ENCODE measurements at regions not wholly inside any gene's neighbourhood (a gene's known extent, or its start where the extent isn't known, plus 50 kb on each side); places are given as distances from the start of the nearest gene placed in this dataset.
A peak's percentile ranks its signal among the peaks of the same experiment; 100 is the strongest.
"Not testable (repeated sequence)": the region's sequence is repeated elsewhere in the genome, so short reads cannot be mapped to it uniquely, and the experiment has no call there.

DNA sequence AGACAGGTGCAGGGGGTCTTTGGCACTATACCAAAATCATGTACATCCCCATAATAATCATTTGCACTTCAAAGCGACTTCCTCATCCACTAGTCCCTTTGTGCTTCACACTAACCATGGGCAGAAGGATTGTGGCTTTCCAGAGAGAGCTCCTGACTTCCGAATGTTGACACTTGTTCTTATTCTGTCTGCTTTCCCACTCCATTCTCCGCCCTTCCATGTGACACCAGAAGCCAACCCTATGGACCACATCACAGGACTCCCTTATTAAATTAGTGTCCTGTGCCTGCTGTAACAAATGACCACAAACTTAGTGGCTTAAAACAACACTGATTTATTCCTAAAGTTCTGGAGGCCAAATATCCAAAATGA is 91.6 kb downstream of the CMC2 start:
- no peak for DNase-seq (ENCODE audit: low read depth)

DNA sequence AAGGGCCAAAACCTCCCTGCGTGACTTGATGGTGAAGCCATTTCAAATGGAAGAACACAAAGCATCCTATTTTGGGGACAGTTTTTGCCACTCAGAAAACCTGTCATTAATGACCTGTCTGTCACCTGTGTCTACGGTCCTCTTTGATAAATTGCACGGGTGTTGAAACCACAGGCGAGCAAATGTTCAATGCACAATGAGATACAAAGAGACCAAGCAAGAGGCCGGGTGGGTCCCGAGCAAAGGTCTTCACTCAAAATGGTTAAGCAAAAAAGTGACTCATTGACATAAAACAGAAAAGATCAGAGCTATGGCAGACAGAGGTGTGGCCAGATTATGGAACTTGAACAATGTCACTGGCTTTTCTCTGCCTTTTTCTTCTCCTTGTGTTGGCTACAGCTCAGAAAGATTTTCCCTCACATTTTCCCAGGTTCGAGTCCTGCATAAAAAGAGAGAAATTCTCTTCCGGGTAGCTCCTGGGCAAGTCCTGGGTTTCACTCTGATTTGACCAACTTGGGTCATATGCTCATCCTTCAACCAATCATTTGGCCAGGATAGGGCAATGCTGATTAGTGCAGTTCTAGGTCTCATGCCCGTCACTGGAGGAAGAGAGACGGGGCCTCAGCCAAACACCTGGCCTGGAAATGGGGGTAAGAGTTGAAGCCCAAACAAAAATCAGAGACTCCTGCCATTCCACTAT is 92.2 kb downstream of the CMC2 start:
- no peak for DNase-seq (ENCODE audit: low read depth)

DNA sequence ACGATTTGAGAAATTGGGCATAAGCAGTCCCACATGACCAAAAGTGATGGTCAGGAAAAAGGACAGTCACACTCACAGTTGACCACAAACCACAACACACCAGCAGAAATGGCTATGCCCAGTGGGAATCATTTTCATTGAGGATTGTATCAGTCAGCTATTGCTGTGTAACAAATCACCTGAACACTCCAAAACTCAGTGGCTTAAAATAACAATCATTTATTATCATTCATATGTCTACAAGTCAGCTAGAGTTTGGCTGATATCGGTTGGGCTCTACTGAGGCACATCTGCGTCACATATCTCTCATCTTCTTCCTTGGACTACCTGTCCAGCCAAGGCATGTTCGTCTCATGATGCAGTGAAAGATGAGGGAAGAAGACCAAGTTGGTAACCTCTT is 93.3 kb downstream of the CMC2 start:
- DNase-seq (ENCODE audit: low read depth) = no peak

DNA sequence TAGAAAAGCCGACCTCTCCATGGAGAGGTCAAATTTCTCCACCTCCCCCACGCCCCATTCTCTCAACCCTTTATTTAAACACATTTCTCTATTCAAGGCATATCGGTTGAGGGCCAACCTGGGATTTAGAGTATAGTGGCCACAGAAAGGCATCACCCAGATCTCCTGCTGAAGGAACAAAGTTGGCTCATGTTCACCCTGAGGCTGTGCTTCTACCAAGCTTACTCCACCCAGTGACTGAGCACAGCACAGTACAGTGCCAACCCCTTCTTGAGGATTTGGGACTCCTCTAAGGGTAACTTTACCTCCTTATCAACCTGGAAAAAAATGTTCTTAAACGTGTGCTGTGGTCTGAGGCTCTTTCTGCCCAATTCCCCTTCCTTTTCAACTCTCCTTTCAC is 94.0 kb downstream of the CMC2 start:
- DNase-seq (ENCODE audit: low read depth) = no peak

DNA sequence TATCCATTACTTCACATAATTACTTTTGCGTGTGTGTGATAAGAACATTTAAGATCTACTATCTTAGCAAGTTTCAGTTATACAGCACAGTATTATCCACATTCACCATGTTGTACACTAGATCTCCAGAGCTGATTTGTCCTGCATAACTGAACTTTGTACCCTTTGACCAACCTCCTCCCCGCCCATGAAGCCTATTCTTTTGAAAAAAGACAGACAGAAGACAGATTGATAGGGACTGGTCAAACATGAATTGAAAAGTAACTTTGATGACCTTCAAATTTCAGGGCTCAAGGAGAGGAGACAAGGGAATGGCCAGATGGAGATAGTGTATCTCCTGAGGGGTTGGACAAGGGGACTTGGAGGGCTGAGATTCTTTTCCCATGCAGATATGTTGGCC is 96.3 kb downstream of the CMC2 start:
- DNase-seq (ENCODE audit: low read depth) = no peak

DNA sequence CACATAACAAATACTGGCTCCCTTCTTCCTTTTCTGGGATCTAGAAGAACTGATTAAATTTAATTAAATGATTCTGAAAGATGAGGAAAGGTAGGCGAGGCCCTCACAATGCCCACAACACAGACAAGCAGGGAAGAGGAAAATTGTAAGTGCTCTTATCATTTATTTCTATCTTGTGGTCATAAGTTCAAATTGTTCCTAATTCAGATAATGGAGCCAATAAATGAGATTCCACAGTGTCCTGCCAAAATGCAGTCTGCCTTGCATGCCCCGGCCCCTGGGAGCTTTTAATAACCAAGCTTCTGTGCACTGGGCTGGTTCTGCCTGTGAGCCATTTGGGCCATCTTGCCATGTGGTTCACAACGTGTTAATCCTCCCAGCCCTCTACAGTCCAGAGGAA is 97.0 kb downstream of the CMC2 start:
- no peak for DNase-seq (ENCODE audit: low read depth)

DNA sequence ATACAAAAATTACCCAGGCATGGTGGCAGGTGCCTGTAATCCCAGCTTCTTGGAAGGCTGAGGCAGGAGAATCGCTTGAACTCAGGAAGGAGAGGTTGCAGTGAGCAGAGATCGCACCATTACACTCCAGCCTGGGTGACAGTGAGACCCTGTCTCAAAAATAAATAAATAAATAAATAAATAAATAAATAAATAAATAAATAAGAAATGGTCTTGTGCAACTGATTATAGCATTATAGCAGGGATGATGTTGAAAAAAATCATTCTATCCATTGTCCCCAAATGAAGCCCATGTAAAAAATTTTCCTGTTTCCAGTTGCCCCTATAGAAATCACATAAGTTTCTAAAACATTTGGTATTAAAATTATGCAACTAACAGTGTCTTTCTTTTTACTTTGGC is 100.5 kb downstream of the CMC2 start:
- not testable (repeated sequence) for DNase-seq (ENCODE audit: low read depth)

DNA sequence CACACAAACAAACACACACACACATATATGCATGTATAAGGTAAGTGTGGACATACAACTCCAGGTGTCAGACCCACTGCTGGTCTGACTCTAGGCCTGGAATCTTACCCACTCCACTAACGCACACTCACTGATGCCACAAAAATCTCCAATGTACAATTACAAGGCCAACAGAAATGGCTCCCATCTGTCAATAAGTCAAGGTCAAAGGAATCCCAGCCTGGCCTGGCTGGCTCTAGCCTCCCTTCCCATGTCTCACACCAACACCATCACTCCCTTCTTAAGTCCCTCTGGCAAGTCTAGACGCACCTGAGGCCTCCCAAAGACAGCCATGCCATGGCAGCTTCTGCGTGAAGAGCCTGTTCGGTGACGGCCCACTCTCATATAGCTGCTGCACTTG is 99.2 kb upstream of the CDYL2 start:
- DNase-seq (ENCODE audit: low read depth) = no peak

DNA sequence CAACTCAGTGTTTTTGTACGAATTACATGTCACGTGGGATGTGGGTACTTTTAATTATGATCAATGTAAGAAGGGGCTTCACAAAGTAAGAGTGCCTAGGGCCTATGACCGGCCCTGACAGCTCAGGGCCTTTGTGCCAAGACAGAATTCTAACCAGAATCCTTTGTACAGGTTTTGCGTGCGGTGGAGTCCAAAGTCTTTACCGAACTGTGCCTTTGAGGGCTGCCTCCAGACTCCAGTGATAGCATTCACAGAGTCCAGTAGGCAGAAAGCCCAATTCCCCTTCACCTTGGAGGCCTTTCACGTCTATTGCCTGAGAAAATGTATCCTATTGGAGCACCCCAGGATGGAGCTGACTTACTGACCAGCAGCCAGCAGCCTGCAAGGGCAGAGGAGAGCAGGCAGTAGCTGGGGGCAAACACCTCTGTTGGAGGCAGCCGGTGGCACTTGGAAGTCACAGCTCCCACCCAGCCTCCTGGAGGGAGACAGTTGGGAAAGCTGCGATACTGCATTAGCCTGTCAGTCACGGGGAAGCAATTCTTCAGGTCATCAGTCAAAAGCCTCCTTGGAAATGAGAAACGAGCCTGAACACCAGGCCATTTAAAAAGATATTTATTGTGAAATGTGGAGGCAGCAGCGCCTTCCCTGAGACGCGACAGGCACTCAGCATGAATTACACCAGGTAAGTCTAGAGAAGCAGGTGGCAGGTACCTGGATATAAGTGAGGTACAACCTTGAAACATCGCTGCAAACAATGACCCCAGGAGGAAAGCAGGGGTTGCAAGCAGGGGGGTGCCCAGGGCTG is 98.1 kb upstream of the CDYL2 start:
- DNase-seq (ENCODE audit: low read depth) = no peak

DNA sequence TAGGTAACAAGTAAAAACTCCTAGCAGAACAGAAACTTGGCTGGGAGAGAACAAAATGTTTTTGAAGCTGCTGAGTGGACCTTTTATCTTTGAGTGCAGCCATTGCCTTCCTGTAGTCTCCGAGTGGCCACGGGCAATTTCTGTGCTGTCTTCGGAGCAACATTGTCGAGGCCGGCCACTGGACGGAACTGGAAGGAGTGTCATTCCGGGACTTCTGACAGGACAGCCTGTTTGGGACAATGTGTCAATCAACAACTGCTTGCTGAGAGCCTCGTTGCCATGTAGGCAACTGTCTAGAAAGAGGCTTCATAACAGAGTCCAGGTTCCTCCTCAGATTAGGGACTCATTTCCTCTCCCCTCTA is 96.2 kb upstream of the CDYL2 start:
- no peak for DNase-seq (ENCODE audit: low read depth)

DNA sequence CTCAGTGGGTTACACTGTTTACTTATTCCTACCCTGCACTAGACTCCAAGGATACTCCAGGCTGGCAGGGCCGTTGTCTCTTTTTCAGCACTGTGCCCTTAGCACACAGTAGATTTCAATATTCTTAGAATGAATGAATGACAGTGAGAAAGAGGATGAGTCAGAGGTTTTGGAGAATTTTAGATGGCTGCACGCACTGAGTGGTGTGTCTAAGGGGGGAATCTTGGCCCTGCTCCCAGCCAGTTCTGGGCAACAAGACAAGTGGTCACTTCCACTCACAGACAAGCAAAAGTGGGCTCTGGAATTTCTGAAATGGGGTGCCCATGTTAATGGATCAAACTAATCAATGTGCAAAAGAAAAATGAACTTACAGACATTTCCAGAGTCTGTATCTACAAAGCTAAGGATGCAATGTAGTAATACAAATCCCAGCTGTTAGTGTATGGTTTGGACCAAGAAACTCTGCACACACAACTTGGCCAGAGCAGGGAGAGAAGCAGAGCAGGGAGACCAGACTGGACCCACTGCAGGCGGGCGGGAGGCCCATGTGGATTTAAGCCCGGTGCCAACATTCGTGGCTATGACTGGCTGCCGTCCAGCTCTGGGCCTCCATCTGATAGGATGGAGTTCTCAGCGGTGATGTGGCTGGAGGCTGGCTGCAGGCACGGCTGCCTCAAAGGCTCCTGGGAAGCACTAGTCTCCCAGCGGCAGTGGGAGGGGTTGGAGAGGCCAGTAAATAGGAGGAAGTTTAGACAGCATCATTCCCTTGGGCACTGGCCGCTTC is 95.6 kb upstream of the CDYL2 start:
- peak; percentile 59 for DNase-seq (ENCODE audit: low read depth)

DNA sequence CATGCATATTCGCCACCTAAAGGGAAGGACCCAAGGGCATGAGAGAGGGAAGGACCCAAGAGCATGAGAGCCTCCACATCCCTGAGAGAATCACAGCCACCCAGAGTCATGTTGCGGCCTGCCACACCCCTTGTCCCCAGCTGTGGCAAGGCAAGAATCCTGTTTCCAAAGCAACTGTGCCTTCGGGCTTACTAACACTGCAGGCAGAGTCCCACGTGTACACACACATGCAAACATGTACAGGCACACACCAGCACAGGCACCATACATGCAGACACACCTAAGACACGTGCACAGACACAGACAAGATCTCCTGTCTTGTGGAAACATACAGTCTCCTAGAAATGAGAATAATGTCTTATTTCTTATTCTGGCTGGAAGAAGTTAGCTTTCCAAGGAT is 92.4 kb upstream of the CDYL2 start:
- peak; percentile 5 for DNase-seq (ENCODE audit: low read depth)

DNA sequence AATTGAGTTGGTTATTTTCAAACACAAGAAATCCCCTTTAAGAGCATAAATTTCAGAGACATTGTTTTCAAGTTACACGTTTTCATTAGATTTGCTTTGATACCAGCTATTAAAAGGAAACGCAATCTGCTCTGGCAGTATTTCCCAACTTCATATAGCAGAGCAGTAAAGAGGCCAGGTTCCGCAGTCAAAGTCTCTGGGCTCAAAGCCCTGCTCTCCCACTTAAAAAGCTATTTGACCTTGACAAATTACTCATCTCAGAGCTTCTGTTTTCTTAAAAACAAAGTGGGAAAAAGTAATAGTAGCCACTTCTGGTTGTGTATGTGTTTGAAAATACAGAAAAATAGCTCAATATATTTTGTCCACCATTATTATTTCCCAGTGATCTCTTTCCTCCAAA is 89.7 kb upstream of the CDYL2 start:
- no peak for DNase-seq (ENCODE audit: low read depth)

DNA sequence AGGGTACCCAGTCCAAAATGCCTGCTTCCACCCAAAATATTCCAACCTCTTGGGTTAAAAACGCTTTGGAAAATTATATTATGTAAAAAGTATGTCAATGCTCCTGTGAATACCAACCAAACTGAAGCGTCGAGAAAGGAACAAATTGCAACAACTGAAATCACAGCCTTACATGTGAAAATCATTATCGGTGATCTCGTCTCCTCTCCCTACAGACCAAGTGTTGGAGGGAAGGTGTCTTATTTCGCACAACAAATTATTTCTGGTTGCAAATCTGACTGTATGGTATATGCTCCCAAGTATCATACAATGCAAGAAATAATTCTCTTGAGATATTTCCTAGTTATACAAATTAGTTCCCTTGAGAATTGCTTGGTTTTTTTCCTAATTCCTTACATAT is 89.3 kb upstream of the CDYL2 start:
- DNase-seq (ENCODE audit: low read depth) = no peak

DNA sequence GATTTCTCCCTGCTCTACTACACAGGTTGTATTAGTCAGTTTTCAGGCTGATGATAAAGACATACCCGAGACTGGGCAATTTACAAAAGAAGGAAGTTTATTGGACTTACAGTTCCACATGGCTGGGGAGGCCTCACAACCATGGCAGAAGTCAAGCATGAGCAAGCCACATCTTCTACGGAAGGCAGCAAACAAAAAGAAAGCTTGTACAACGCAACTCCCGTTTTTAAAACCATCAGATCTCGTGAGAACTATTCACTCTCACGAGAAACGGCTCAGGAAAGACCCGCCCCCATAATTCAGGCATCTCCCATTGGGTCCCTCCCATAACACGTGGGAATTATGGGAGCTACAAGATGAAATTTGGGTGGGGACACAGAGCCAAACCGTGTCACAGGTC is 88.0 kb upstream of the CDYL2 start:
- DNase-seq (ENCODE audit: low read depth) = not testable (repeated sequence)

DNA sequence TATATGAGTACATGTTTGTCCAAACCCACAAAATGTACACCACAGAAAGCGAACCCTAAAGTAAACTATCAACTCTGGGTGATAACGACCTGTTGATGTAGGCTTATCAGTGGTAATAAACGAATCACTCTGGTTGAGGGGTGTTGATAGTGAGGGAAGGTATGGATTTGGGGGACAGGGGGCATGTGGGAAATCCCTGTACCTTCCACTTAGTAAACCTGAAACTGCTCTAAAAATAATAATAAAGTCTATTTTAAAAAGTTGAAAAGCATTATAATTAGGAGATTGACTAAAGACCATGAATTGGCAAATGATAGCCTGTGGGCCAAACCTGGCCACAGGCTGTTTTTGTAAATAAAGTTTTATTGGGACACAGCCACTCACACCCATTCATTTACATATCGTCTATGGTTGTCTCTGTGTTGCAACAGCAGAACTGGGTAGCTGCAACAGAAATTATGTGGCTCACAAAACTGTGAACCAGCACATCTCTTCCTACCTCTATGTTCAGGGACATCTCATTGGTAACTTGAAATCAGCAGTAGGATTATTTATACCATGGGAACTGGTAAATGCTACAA is 85.5 kb upstream of the CDYL2 start:
- DNase-seq (ENCODE audit: low read depth) = no peak

DNA sequence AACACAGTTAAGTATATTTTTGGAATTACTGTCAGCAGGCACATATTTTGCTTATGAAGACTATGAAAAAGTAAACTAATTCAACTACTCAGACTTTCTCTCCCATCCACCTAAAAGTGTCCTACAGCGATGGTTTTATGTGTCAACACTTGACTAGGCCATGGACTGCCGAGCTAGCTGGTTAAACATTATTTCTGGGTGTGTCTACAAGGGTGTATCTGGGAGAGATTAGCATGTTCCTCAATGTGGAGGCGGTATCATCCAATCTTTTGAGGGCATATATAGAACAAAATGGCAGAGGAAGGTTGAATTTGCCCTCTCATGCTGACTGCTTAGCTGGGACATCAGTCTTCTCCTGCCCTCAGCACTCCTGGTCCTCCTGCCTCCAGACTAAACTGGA is 82.7 kb upstream of the CDYL2 start:
- DNase-seq (ENCODE audit: low read depth) = no peak

DNA sequence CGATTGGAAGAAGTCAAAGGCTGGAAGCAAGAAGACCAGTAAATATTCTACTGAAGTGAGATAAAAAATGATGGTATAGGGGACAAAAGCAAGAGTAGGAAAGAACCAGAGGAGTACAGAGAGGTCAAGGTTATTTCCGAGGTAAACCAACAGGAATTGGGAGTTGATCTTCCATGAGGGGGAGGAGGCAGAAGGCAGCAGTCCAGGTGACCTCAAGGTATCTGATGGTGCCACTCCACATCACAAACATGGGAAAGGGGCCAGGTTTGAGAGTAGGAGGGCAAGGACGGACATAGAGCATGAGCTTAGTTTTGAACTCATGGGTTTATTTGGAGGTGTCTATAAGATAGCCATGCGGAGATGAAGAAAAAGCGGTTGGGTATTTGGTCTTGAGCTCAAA is 79.4 kb upstream of the CDYL2 start:
- DNase-seq (ENCODE audit: low read depth) = no peak

DNA sequence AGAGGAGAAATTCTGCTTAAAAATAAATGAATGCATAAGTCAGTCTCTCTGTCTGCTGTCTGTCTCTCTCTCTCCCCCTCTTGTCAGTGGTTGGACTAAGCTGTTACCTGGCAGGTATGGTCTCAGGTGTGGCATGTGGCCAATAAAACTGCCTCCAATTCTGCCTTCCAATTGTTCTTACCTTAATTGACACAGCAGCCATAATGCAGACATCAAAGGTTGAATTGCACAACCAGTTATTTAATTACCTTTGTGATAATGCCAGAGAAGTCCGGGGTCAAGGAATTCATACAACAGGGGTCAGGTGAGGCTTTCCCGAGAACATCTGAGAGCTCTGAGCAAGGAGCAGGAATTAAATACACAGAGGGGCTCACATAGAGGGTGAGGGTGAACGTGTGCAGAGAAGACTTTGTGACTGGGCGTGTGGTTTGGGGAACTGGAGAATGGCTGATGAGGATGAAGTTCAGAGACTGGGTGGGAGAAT is 78.8 kb upstream of the CDYL2 start:
- DNase-seq (ENCODE audit: low read depth) = no peak

DNA sequence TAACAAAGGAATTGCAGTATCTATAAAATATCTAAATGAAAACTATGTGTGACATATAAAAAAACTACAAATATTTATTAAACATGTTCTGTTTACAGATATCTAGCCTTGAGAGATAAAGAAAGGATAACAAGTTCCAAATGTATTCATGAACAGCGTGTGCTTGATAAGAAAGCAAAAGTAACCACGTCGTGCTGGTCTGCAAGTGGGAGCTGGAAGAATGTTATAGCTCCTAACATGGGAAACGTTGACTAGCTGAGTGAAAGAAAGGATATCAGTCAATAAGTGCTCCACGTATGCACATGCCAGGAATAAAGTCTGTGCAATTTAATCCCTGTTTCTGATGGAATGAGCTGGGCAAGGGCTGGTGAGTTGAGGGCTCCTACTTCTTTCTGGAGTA is 71.2 kb upstream of the CDYL2 start:
- DNase-seq (ENCODE audit: low read depth) = no peak

DNA sequence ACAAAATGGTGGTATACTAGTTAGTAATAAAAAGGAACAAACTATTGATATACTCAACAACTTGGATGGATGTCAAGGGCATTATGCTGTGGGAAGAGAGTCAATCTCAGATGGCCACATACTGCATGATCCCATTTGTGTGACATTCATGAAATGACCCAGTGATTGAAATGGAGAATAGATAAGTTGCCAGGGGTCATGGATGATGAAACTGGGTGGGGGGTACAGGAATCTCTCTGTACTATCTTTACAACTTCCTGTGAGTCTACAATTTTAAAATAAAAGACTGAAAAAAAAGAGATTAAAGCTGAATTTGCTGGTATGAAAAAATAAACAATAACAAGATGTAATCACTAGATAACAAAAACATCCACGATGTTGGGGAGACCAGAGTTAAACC is 70.5 kb upstream of the CDYL2 start:
- DNase-seq (ENCODE audit: low read depth) = no peak

DNA sequence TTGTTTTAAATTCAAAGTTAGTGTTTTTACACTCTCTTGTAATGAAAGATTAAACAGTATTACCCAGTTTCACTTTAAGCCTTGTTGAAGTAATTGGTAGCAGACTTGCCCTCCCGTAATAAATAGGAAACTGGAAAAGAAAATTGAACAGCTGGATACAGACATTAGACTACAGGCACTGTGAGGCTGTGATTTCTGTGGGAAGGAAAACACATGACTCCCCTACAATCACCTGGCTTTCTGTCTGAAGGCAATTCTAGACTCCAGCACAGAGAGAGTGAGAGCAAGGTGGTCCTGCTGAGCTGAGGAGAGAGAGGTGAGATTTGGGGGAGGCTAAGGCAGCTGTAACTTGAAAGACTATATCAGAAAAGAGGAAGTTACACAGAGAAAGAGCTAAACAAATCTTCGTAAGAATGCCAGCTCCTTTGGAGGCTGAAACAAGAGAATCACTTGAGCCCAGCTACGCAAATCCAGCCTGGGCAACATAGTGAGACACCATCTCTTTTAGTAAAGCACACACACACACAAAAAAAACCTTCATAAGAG is 57.8 kb upstream of the CDYL2 start:
- DNase-seq (ENCODE audit: low read depth) = no peak
